ENCODE measurements at regions not wholly inside any gene's neighbourhood (a gene's known extent, or its start where the extent isn't known, plus 50 kb on each side); places are given as distances from the start of the nearest gene placed in this dataset.
"Not testable (repeated sequence)": the region's sequence is repeated elsewhere in the genome, so short reads cannot be mapped to it uniquely, and the experiment has no call there.

DNA sequence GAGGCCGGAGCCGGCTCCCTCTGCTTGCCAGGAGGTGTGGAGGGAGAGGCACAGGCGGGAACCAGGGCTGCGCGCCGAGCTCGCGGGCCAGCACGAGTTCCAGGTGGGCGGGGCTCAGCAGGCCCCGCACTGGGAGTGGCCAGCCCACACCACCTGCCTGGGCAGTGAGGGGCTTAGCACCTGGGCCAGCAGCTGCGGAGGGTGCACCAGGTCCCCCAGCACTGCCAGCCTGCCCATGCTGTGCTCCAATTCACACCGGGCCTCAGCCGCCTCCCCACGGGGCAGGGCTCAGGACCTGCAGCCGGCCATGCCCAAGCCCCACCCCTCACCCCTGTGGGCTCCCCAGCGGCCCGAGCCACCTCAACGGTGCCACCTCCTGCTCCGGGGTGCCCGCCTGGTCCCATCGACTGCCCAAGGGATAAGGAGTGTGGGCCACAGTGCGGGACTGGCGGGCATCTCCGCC, 72.4 kb upstream of the PPP2R5C start:
- Mint-ChIP-seq H3K9me3 (ENCODE audit: unreplicated experiment) (peaks cover 8% of the 10 kb centered on the region), H3K36me3 (ENCODE audit: low read depth, unreplicated experiment) (peaks cover 2% of the 10 kb centered on the region), H3K4me1 (ENCODE audit: low read depth, unreplicated experiment) (no peaks in the 10 kb centered on the region), H3K4me3 (ENCODE audit: unreplicated experiment) (no peak overlapping the region), H3K27me3 (ENCODE audit: low read depth, unreplicated experiment) (peaks cover 60% of the 10 kb centered on the region), H3K27ac (ENCODE audit: unreplicated experiment) (no peak overlapping the region)
- H4K20me1 ChIP-seq (ENCODE audit: insufficient read depth, low read length): no peaks in the 10 kb centered on the region
- no peak overlapping the region for H3K4me3 ChIP-seq (ENCODE audit: insufficient read depth, low read depth, low read length)
- no peak overlapping the region for H3K27ac ChIP-seq (ENCODE audit: low read depth, low read length)
- FAIRE-seq: no peak
- no peak overlapping the region for H3K9ac ChIP-seq (ENCODE audit: low read length)
- no peak overlapping the region for H2AFZ ChIP-seq (ENCODE audit: low read depth, low read length)
- peaks cover 6% of the 10 kb centered on the region for H3K27me3 ChIP-seq (ENCODE audit: insufficient read depth, low read length)
- no peaks in the 10 kb centered on the region for H3K36me3 ChIP-seq (ENCODE audit: insufficient read depth, low read length)
- no peak for TF ChIP-seq EZH2 (IDR thresholded peaks at IDR 0.05; ENCODE audit: insufficient read depth, low read length)
- TF ChIP-seq, protein P1, sequence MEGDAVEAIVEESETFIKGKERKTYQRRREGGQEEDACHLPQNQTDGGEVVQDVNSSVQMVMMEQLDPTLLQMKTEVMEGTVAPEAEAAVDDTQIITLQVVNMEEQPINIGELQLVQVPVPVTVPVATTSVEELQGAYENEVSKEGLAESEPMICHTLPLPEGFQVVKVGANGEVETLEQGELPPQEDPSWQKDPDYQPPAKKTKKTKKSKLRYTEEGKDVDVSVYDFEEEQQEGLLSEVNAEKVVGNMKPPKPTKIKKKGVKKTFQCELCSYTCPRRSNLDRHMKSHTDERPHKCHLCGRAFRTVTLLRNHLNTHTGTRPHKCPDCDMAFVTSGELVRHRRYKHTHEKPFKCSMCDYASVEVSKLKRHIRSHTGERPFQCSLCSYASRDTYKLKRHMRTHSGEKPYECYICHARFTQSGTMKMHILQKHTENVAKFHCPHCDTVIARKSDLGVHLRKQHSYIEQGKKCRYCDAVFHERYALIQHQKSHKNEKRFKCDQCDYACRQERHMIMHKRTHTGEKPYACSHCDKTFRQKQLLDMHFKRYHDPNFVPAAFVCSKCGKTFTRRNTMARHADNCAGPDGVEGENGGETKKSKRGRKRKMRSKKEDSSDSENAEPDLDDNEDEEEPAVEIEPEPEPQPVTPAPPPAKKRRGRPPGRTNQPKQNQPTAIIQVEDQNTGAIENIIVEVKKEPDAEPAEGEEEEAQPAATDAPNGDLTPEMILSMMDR (IDR thresholded peaks at IDR 0.05; ENCODE audit: insufficient read depth, low read depth, low read length): no peak
- H3K4me2 ChIP-seq (ENCODE audit: low read length): no peak overlapping the region
- no peaks in the 10 kb centered on the region for H3K4me1 ChIP-seq (ENCODE audit: insufficient read depth, low read length)
- H3K79me2 ChIP-seq (ENCODE audit: insufficient read depth, low read length): no peaks in the 10 kb centered on the region
- no peaks in the 10 kb centered on the region for H3K9me3 ChIP-seq (ENCODE audit: insufficient read depth, low read depth, low read length)
- no peak for DNase-seq (ENCODE audit: low read depth)

DNA sequence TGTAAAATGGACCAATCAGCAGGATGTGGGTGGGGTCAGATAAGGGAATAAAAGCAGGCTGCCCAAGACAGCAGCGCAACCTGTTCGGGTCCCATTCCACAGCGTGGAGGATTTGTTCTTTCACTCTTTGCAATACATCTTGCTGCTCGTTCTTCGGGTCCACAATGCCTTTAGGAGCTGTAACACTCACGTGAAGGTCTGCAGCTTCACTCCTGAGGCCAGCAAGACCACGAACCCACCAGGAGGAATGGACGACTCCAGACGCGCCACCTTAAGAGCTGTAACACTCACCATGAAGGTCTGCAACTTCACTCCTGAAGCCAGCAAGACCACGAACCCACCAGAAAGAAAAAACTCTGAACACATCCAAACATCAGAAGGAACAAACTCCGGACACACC, 71.5 kb upstream of the PPP2R5C start:
- DNase-seq (ENCODE audit: low read depth); H2AFZ ChIP-seq (ENCODE audit: low read depth, low read length); H3K9me3 Mint-ChIP-seq (ENCODE audit: unreplicated experiment); H3K27ac ChIP-seq (ENCODE audit: low read depth, low read length); H4K20me1 ChIP-seq (ENCODE audit: insufficient read depth, low read length); H3K9me3 ChIP-seq (ENCODE audit: insufficient read depth, low read depth, low read length); H3K4me1 Mint-ChIP-seq (ENCODE audit: low read depth, unreplicated experiment); H3K9ac ChIP-seq (ENCODE audit: low read length); FAIRE-seq; H3K27me3 ChIP-seq (ENCODE audit: insufficient read depth, low read length); H3K79me2 ChIP-seq (ENCODE audit: insufficient read depth, low read length); H3K4me1 ChIP-seq (ENCODE audit: insufficient read depth, low read length); H3K4me3 ChIP-seq (ENCODE audit: insufficient read depth, low read depth, low read length); H3K36me3 ChIP-seq (ENCODE audit: insufficient read depth, low read length); H3K36me3 Mint-ChIP-seq (ENCODE audit: low read depth, unreplicated experiment); H3K4me2 ChIP-seq (ENCODE audit: low read length); H3K27ac Mint-ChIP-seq (ENCODE audit: unreplicated experiment); H3K4me3 Mint-ChIP-seq (ENCODE audit: unreplicated experiment): not testable (repeated sequence)
- H3K27me3 Mint-ChIP-seq (ENCODE audit: low read depth, unreplicated experiment): peaks cover 59% of the 10 kb centered on the region

DNA sequence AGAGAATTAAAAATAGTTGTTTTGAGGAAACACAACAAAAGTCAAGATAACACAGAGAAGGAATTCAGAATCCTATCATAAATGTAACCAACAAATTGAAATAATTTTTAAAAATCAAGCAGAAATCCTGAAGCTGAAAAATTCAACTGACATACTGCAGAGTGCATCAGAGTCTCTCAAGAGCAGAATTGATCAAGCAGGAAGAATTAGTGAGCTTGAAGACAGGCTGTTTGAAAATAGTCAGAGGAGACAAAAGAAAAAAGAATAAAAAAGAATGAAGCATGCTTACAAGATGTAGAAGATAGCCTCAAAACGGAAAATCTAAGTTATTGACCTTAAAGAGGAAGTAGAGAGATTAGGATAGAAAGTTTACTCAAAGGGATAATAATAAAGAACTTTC, 65.8 kb upstream of the PPP2R5C start:
- no peaks in the 10 kb centered on the region for H3K36me3 ChIP-seq (ENCODE audit: insufficient read depth, low read length)
- H3K9me3 ChIP-seq (ENCODE audit: insufficient read depth, low read depth, low read length): no peaks in the 10 kb centered on the region
- Mint-ChIP-seq H3K27me3 (ENCODE audit: low read depth, unreplicated experiment) (peaks cover 47% of the 10 kb centered on the region), H3K9me3 (ENCODE audit: unreplicated experiment) (peaks cover 5% of the 10 kb centered on the region), H3K4me3 (ENCODE audit: unreplicated experiment) (no peak overlapping the region), H3K4me1 (ENCODE audit: low read depth, unreplicated experiment) (no peaks in the 10 kb centered on the region), H3K27ac (ENCODE audit: unreplicated experiment) (no peak overlapping the region), H3K36me3 (ENCODE audit: low read depth, unreplicated experiment) (no peaks in the 10 kb centered on the region)
- H3K4me3 ChIP-seq (ENCODE audit: insufficient read depth, low read depth, low read length): no peak overlapping the region
- H4K20me1 ChIP-seq (ENCODE audit: insufficient read depth, low read length): no peaks in the 10 kb centered on the region
- TF ChIP-seq, protein P1 (IDR thresholded peaks at IDR 0.05; ENCODE audit: insufficient read depth, low read depth, low read length): no peak
- no peak for TF ChIP-seq EZH2 (IDR thresholded peaks at IDR 0.05; ENCODE audit: insufficient read depth, low read length)
- H3K4me2 ChIP-seq (ENCODE audit: low read length): no peak overlapping the region
- FAIRE-seq (no peak), DNase-seq (ENCODE audit: low read depth) (no peak)
- no peaks in the 10 kb centered on the region for H3K79me2 ChIP-seq (ENCODE audit: insufficient read depth, low read length)
- H3K9ac ChIP-seq (ENCODE audit: low read length): no peak overlapping the region
- no peaks in the 10 kb centered on the region for H3K4me1 ChIP-seq (ENCODE audit: insufficient read depth, low read length)
- H2AFZ ChIP-seq (ENCODE audit: low read depth, low read length): no peak overlapping the region
- H3K27me3 ChIP-seq (ENCODE audit: insufficient read depth, low read length): peaks cover 7% of the 10 kb centered on the region
- H3K27ac ChIP-seq (ENCODE audit: low read depth, low read length): no peak overlapping the region

Data from astrocyte (in vitro differentiated cells and primary cell).